AG04449 (cell line): ENCODE measurements at regions not wholly inside any gene's neighbourhood (a gene's known extent, or its start where the extent isn't known, plus 50 kb on each side); places are given as distances from the start of the nearest gene placed in this dataset.
"Not testable (repeated sequence)": the region's sequence is repeated elsewhere in the genome, so short reads cannot be mapped to it uniquely, and the experiment has no call there.

ENCODE experiments used
- CTCF ChIA-PET: fragments of 350-600 bp; formaldehyde crosslinking; extraction: SDS; loops from one replicate; lab custom pipeline; 2021; ENCODE audit warnings: antibody characterized with exemption; lab: Yijun Ruan, JAX
- POLR2A ChIA-PET: fragments of 400-600, 350-600 bp; formaldehyde crosslinking; extraction: SDS; loops from one replicate; lab custom pipeline; 2020; ENCODE audit warnings: antibody characterized with exemption, inconsistent platforms; lab: Yijun Ruan, JAX
- DNase-seq: peaks from one replicate; pipeline ENCODE4 v3.0.0-alpha.2; 2010; ENCODE audit warnings: low read depth, low spot score
- H3K4me3 ChIP-seq: 2 replicates; pipeline ENCODE4 v1.5.1; 2011; ENCODE audit warnings: low read depth, mild to moderate bottlenecking, control low read depth, low read length
- CTCF ChIP-seq: IDR thresholded peaks from one replicate; pipeline ENCODE4 v1.5.1; 2011; ENCODE audit warnings: mild to moderate bottlenecking, moderate library complexity, low read length, control low read depth, inconsistent platforms; ENCODE audit not compliant: insufficient read depth; ENCODE audit errors: missing control alignments

DNA sequence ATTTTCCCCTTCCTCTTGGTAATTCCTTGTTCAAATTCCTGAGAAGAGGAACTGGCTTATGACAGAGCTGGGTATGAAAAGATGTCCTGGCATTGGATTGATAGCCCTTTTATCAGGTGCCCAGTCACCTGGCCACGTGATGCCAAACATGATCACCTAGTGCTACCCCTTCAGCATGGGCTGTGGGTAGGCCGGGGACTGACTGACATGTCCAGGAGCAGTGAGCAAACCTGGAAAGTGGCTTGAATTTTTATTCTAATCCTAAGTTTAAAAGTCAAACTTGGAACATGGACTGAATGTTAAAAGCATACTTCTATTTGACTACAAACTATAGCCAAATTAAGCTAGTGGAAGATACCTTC is 99.7 kb upstream of the CXCL13 start:
- POLR2A ChIA-PET, result no interaction called here
- no peak for TF ChIP-seq CTCF
- H3K4me3 ChIP-seq, result no peak overlapping the region
- CTCF ChIA-PET, result no interaction called here
- DNase-seq, result no peak

GRCh38 chr4:77510367-77510766 is 95.3 kb upstream of the CXCL13 start:
- no peak overlapping the region for H3K4me3 ChIP-seq
- POLR2A ChIA-PET, result no interaction called here
- CTCF ChIA-PET, result no interaction called here
- TF ChIP-seq CTCF, result no peak
- no peak for DNase-seq

- H3K4me3 ChIP-seq, result no peak overlapping the region
- ChIA-PET CTCF (no interaction called here), POLR2A (no interaction called here)
- no peak for DNase-seq
- TF ChIP-seq CTCF, result no peak
Measured at GRCh38 chr4:77525538-77525937, 80.1 kb upstream of the CXCL13 start.

- DNase-seq, H3K4me3 ChIP-seq, POLR2A ChIA-PET, CTCF ChIA-PET: not testable (repeated sequence)
Measured at GRCh38 chr4:77527900-77528299, 77.7 kb upstream of the CXCL13 start.

DNA sequence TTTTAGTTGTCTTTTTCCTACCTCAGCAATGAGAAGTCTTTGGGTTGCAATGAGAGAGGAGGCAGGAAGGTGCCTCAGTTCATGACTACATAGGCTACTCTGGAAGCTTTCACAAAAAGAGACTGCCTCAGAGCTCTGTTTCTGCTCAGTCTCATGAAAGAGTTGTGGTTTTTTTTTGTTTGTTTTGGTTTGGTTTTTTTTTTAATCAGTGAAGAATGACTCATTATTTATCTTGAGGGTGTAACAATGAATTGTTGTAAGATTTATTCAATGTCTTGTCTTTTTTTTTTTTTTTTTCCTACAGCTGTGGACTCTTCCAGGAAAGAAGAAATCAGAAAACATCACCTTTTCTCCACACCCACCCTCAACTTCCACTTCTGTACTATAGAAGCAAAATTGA is 67.5 kb upstream of the CXCL13 start:
- ChIA-PET CTCF (interaction anchor here (1.4 kb wide), 1 partner anchor 63 kb away, joined by 3 read pairs; no protein-coding TSS in a partner anchor), POLR2A (no interaction called here)
- no peak for TF ChIP-seq CTCF
- DNase-seq, result no peak
- H3K4me3 ChIP-seq, result no peak overlapping the region

GRCh38 chr4:77538574-77539157 is 67.0 kb upstream of the CXCL13 start:
- ChIA-PET CTCF (interaction anchor here (1.4 kb wide), 1 partner anchor 62 kb away, joined by 3 read pairs; no protein-coding TSS in a partner anchor), POLR2A (no interaction called here)
- no peak for TF ChIP-seq CTCF
- DNase-seq, result no peak
- no peak overlapping the region for H3K4me3 ChIP-seq
